ENCODE measurements at regions not wholly inside any gene's neighbourhood (a gene's known extent, or its start where the extent isn't known, plus 50 kb on each side); places are given as distances from the start of the nearest gene placed in this dataset.

DNA sequence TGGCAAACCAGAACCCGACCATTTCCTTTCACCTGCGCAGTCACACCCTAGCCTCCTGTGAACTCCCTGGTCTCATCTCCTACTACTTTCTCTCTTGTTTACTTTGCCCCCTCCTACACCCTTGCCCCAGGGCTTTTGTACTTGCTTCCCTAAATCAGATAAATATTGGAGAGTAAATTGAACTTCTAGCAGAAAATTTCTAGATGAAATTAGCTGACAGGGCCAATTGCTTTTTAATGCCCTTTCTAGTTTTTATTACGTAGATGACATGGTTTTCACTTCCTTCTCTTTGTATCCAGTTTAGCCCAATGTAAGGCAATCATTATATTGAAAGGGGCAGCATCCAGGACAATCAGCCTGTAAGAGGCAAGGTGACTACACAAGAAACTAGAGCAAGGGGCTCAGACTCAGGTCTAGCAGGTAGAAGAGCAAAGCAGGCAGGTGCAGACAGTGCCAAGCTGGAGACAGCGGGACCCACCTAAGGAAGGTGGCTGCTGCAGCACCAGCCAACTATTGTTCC lies 56.2 kb upstream of the TOPAZ1 start:
- no peak overlapping the region for H3K4me3 ChIP-seq (replicated peaks; ENCODE audit: low read depth, low read length)
- TF ChIP-seq, protein P1, sequence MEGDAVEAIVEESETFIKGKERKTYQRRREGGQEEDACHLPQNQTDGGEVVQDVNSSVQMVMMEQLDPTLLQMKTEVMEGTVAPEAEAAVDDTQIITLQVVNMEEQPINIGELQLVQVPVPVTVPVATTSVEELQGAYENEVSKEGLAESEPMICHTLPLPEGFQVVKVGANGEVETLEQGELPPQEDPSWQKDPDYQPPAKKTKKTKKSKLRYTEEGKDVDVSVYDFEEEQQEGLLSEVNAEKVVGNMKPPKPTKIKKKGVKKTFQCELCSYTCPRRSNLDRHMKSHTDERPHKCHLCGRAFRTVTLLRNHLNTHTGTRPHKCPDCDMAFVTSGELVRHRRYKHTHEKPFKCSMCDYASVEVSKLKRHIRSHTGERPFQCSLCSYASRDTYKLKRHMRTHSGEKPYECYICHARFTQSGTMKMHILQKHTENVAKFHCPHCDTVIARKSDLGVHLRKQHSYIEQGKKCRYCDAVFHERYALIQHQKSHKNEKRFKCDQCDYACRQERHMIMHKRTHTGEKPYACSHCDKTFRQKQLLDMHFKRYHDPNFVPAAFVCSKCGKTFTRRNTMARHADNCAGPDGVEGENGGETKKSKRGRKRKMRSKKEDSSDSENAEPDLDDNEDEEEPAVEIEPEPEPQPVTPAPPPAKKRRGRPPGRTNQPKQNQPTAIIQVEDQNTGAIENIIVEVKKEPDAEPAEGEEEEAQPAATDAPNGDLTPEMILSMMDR (IDR thresholded peaks at IDR 0.05; ENCODE audit: low read length, missing control alignments), result no peak
- DNase-seq (ENCODE audit: low read depth), result no peak

DNA sequence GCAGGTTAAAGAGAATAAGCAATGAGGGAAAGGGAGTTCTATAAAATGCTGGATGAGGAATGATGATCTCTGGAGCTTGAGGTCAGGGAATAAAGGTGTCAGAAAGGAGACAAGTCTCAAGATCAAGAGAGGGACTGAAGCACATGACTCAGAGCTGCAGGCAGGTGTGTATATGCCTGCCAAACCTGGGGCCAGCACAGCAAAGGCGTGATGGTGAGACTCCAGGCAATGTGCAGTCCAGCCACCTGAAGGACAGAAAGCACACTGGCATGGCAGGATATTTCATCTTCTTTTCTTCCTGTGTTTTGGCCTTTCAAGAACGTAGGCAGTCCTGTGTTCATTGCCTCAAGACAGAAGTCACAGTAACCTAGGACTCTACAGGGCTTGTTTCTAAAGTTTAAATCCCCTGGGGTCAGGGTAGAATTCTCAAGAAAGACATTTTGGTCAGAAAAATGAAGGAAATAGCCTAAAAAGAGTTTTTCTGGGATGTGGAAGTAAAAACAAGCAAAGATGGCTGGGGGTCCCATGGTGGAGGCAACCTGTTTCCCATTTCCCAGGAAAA lies 55.5 kb upstream of the TOPAZ1 start:
- TF ChIP-seq, protein P1 (IDR thresholded peaks at IDR 0.05; ENCODE audit: low read length, missing control alignments), result no peak

DNA sequence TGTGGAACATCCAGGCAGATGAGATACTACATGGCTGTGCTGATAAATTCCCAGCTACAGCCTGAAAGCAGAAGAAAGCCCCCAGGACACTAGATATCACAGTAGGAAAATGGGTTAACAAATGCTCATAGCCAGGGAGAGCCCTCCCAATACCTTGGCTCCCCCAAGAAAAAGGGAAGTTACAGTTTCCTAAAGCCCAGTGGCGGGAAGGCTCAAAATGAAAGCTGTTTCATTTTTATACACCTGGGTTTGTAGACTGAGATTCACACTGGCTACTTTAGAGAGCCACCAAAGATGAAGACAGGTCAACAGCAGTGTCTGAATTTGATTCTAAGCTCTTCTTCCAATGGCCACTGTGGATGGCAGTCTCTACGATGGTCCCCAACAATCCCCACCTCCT lies 55.0 kb upstream of the TOPAZ1 start:
- H3K4me3 ChIP-seq (replicated peaks; ENCODE audit: low read depth, low read length), result no peak overlapping the region
- TF ChIP-seq, protein P1 (IDR thresholded peaks at IDR 0.05; ENCODE audit: low read length, missing control alignments), result no peak
- DNase-seq (ENCODE audit: low read depth), result no peak

More for the DNA sequence above, 55.5 kb upstream of the TOPAZ1 start:
- H3K4me3 ChIP-seq (replicated peaks; ENCODE audit: low read depth, low read length), result no peak overlapping the region
- DNase-seq (ENCODE audit: low read depth), result no peak

Data from fibroblast of pulmonary artery (primary cell).